A549 (cell line): ENCODE measurements at regions not wholly inside any gene's neighbourhood (a gene's known extent, or its start where the extent isn't known, plus 50 kb on each side); places are given as distances from the start of the nearest gene placed in this dataset.

Source experiments
- ATAC-seq, 2 experiments: fragments of 200-7000 bp in 1 of 2; fragments of >200 bp in 1 of 2; cut with Nextera tagmentation in 1 of 2; cut with Tn5 transposase in 1 of 2; 3 replicates each; pipeline versions ENCODE4 v1.8.0 to v1.9.1; 2018 to 2020; ENCODE audit warnings: mild to moderate bottlenecking in 1 of 2, moderate library complexity in 1 of 2
- CTCF ChIA-PET: fragments of 300-600 bp; sonication (Branson Sonifier 250); formaldehyde crosslinking; extraction: SDS; loops from one replicate; lab custom pipeline; 2021; ENCODE audit warnings: antibody characterized with exemption, inconsistent platforms; lab: Yijun Ruan, JAX
- POLR2A ChIA-PET: fragments of 350-600 bp; formaldehyde crosslinking; extraction: SDS; loops from one replicate; lab custom pipeline; 2021; ENCODE audit warnings: antibody characterized with exemption, inconsistent platforms; lab: Yijun Ruan, JAX
- DNase-seq, 2 experiments: peaks; one replicate each; pipeline versions ENCODE4 v3.0.0 to v3.0.0-alpha.2; 2011 to 2016; ENCODE audit warnings: low read depth in 1 of 2, low spot score in 1 of 2
- FAIRE-seq: peaks from 2 replicates; lab custom pipeline; 2011; peaks lifted over from hg19 to GRCh38; lab: Jason Lieb, UNC
- H3K27ac ChIP-seq, 2 experiments: fragments of >200 bp; sonication (Bioruptor Twin); formaldehyde crosslinking; 3 replicates each; pipeline ENCODE4 v1.5.1; 2016 to 2017
- H3K4me1 ChIP-seq: fragments of >200 bp; sonication (Bioruptor Twin); formaldehyde crosslinking; 3 replicates; pipeline ENCODE4 v1.6.1; 2016
- H3K4me2 ChIP-seq: fragments of >200 bp; sonication (Bioruptor Twin); formaldehyde crosslinking; 3 replicates; pipeline ENCODE4 v1.6.1; 2016
- H3K4me3 ChIP-seq: fragments of >200 bp; sonication (Bioruptor Twin); formaldehyde crosslinking; 3 replicates; pipeline ENCODE4 v1.5.1; 2016
- H3K9me3 ChIP-seq: fragments of >200 bp; sonication (Bioruptor Twin); formaldehyde crosslinking; 3 replicates; pipeline ENCODE4 v1.6.1; 2016
- CBX8 ChIP-seq: fragments of 200-600 bp; sonication (generic); IDR thresholded peaks from 2 replicates; pipeline ENCODE4 v1.6.1; 2016
- CEBPB ChIP-seq, 2 experiments: fragments of >200 bp in 1 of 2; sonication (Bioruptor Twin) in 1 of 2; formaldehyde crosslinking in 1 of 2; IDR thresholded peaks; 2 replicates each; pipeline ENCODE4 v1.6.1; 2012 to 2016
- EHF ChIP-seq: fragments of 250-450 bp; sonication (Bioruptor Pico); IDR thresholded peaks from 2 replicates; pipeline ENCODE4 v1.5.0; 2020; ENCODE audit warnings: mild to moderate bottlenecking
- EHMT2 ChIP-seq: fragments of 200-600 bp; sonication (generic); IDR thresholded peaks from 2 replicates; pipeline ENCODE4 v1.6.1; 2016; ENCODE audit warnings: antibody characterized with exemption, low read depth, mild to moderate bottlenecking, moderate library complexity
- FOSL2 ChIP-seq, 2 experiments: fragments of 450-650 bp in 1 of 2; fragments of >200 bp in 1 of 2; sonication (Bioruptor Twin) in 1 of 2; formaldehyde crosslinking; IDR thresholded peaks; 2 replicates each; pipeline versions ENCODE4 v1.5.0 to v1.6.1; 2016 to 2020; ENCODE audit warnings: mild to moderate bottlenecking in 1 of 2, moderate library complexity in 1 of 2
- HDAC2 ChIP-seq: fragments of 200-600 bp; sonication (generic); IDR thresholded peaks from 2 replicates; pipeline ENCODE4 v1.6.1; 2016
- HEYL ChIP-seq: fragments of 250-450 bp; sonication (Bioruptor Pico); IDR thresholded peaks from 2 replicates; pipeline ENCODE4 v1.8.0; 2021; ENCODE audit warnings: mild to moderate bottlenecking, moderate library complexity
- HOXB13 ChIP-seq: fragments of 250-450 bp; sonication (Bioruptor Pico); IDR thresholded peaks from 2 replicates; pipeline ENCODE4 v1.5.0; 2020; ENCODE audit warnings: low read depth, mild to moderate bottlenecking, moderate library complexity
- HOXB5 ChIP-seq: fragments of 250-450 bp; sonication (Bioruptor Pico); IDR thresholded peaks from 2 replicates; pipeline ENCODE4 v1.5.0; 2020; ENCODE audit warnings: mild to moderate bottlenecking, moderate library complexity
- KDM1A ChIP-seq: fragments of 200-600 bp; sonication (generic); IDR thresholded peaks from 2 replicates; pipeline ENCODE4 v1.6.1; 2016; ENCODE audit warnings: low read depth, mild to moderate bottlenecking
- KDM5A ChIP-seq: fragments of 200-600 bp; sonication (generic); IDR thresholded peaks from 2 replicates; pipeline ENCODE4 v1.6.1; 2016; ENCODE audit warnings: antibody characterized with exemption, mild to moderate bottlenecking
- MAX ChIP-seq: IDR thresholded peaks from 2 replicates; pipeline ENCODE4 v1.6.1; 2012
- MYC ChIP-seq: IDR thresholded peaks from 2 replicates; pipeline ENCODE4 v1.6.1; 2012; ENCODE audit warnings: mild to moderate bottlenecking, inconsistent platforms, low read length, improper control_type of control experiment, borderline replicate concordance
- POLR2AphosphoS2 ChIP-seq: conservative IDR thresholded peaks from 2 replicates; pipeline ENCODE4 v1.6.1; 2012; ENCODE audit warnings: low read length, improper control_type of control experiment, inconsistent platforms
- RAD21 ChIP-seq, 2 experiments: fragments of >200 bp in 1 of 2; sonication (Bioruptor Twin) in 1 of 2; formaldehyde crosslinking in 1 of 2; IDR thresholded peaks in 1 of 2; conservative IDR thresholded peaks in 1 of 2; 2 replicates in 1 of 2; 3 replicates in 1 of 2; pipeline ENCODE4 v1.6.1; 2012 to 2018; ENCODE audit warnings: inconsistent platforms in 1 of 2
- RFX5 ChIP-seq: fragments of 450-650 bp; IDR thresholded peaks from 2 replicates; pipeline ENCODE4 v1.7.1; 2014; ENCODE audit warnings: antibody characterized with exemption, mild to moderate bottlenecking, moderate library complexity
- SMC3 ChIP-seq: fragments of >200 bp; sonication (Bioruptor Twin); formaldehyde crosslinking; IDR thresholded peaks from 3 replicates; pipeline ENCODE4 v1.6.1; 2018; ENCODE audit warnings: inconsistent platforms
- TP53 ChIP-seq: fragments of 250-450 bp; sonication (Bioruptor Pico); IDR thresholded peaks from 2 replicates; pipeline ENCODE4 v1.5.0; 2021; ENCODE audit warnings: mild to moderate bottlenecking, moderate library complexity
- ZFP36 ChIP-seq: fragments of 450-650 bp; IDR thresholded peaks from 2 replicates; pipeline ENCODE4 v1.6.1; 2014; ENCODE audit warnings: borderline replicate concordance; ENCODE audit not compliant: partially characterized antibody
- WGBS: methylation state at CpG from one replicate; pipeline ENCODE4 v1.1.6; 2017; ENCODE audit errors: missing lambda C conversion rate; 5-methylcytosine and 5-hydroxymethylcytosine counted together
- TF ChIP-seq, protein P1 (sequence below): fragments of >200 bp; sonication (Bioruptor Twin); formaldehyde crosslinking; IDR thresholded peaks from 3 replicates; pipeline ENCODE4 v1.5.1; 2016
- TF ChIP-seq, protein P2 (sequence below): fragments of >200 bp; sonication (Bioruptor Twin); formaldehyde crosslinking; IDR thresholded peaks from 2 replicates; pipeline ENCODE4 v1.6.1; 2016

- DNase-seq (no peak), FAIRE-seq (no peak), ATAC-seq (no peak)
- no peaks in the 10 kb centered on the region for H3K4me1 ChIP-seq
- H3K4me3 ChIP-seq, result no peak overlapping the region
- TF ChIP-seq HOXB5 (CRISPR knock-in tag) (no peak), CEBPB (IDR thresholded peaks at IDR 0.05) (no peak)
- 36% methylated on average over 3 of the region's 3 CpGs for WGBS
- H3K27ac ChIP-seq, result no peak overlapping the region
- no peaks in the 10 kb centered on the region for H3K9me3 ChIP-seq
- ChIA-PET CTCF (interaction anchor here (0.9 to 3.1 kb wide), 3 partner anchors 31 to 239 kb away, joined by 3 to 10 read pairs (median 3); no protein-coding TSS in a partner anchor), POLR2A (no interaction called here)
- no peak overlapping the region for H3K4me2 ChIP-seq
Observed at GRCh38 chr22:22784249-22785039, 103.2 kb upstream of the IGLL5 start.

GRCh38 chr22:22785316-22786065 lies 102.1 kb upstream of the IGLL5 start:
- DNase-seq (no peak), FAIRE-seq (no peak), ATAC-seq (no peak)
- Histone ChIP-seq H3K4me3 (no peak overlapping the region), H3K9me3 (no peaks in the 10 kb centered on the region), H3K4me2 (no peak overlapping the region), H3K27ac (no peak overlapping the region), H3K4me1 (no peaks in the 10 kb centered on the region)
- WGBS, result 58% methylated on average over 8 of the region's 13 CpGs
- TF ChIP-seq RAD21 (conservative IDR thresholded peaks at IDR 0.05 in 1 of 2, IDR thresholded peaks at IDR 0.05 in 1 of 2) (no peak), KDM5A (no peak), KDM1A (no peak), SMC3 (no peak), ZFP36 (no peak), EHF (CRISPR knock-in tag) (no peak), FOSL2 (IDR thresholded peaks at IDR 0.05) (no peak), FOSL2 (CRISPR knock-in tag; IDR thresholded peaks at IDR 0.05) (no peak), POLR2AphosphoS2 (no peak), MYC (no peak), HEYL (no peak), EHMT2 (no peak), HDAC2 (no peak), HOXB13 (CRISPR knock-in tag) (no peak), CBX8 (no peak), TP53 (no peak), RFX5 (no peak), MAX (no peak)
- TF ChIP-seq, protein P1, sequence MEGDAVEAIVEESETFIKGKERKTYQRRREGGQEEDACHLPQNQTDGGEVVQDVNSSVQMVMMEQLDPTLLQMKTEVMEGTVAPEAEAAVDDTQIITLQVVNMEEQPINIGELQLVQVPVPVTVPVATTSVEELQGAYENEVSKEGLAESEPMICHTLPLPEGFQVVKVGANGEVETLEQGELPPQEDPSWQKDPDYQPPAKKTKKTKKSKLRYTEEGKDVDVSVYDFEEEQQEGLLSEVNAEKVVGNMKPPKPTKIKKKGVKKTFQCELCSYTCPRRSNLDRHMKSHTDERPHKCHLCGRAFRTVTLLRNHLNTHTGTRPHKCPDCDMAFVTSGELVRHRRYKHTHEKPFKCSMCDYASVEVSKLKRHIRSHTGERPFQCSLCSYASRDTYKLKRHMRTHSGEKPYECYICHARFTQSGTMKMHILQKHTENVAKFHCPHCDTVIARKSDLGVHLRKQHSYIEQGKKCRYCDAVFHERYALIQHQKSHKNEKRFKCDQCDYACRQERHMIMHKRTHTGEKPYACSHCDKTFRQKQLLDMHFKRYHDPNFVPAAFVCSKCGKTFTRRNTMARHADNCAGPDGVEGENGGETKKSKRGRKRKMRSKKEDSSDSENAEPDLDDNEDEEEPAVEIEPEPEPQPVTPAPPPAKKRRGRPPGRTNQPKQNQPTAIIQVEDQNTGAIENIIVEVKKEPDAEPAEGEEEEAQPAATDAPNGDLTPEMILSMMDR, result no peak
- TF ChIP-seq, protein P2, sequence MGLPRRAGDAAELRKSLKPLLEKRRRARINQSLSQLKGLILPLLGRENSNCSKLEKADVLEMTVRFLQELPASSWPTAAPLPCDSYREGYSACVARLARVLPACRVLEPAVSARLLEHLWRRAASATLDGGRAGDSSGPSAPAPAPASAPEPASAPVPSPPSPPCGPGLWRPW, result no peak
- ChIA-PET POLR2A (no interaction called here), CTCF (interaction anchor here (0.8 to 6.3 kb wide), 6 partner anchors 12 to 171 kb away, joined by 3 to 64 read pairs (median 3); no protein-coding TSS in a partner anchor)
